Aorta (tissue), 5 donors: ENCODE measurements at regions not wholly inside any gene's neighbourhood (a gene's known extent, or its start where the extent isn't known, plus 50 kb on each side); places are given as distances from the start of the nearest gene placed in this dataset.
"Not testable (repeated sequence)": the region's sequence is repeated elsewhere in the genome, so short reads cannot be mapped to it uniquely, and the experiment has no call there.

Source experiments
- ATAC-seq: fragments of 200-7000 bp; cut with Tn5 transposase; one replicate; pipeline ENCODE4 v1.9.1; 2022; ENCODE audit warnings: moderate library complexity; ENCODE audit not compliant: low FRiP score
- DNase-seq, 2 donors: peaks; one replicate each; pipeline ENCODE4 v3.0.0-alpha.2; 2020
- H3K27ac ChIP-seq, 2 donors: one replicate each; pipeline ENCODE4 v1.5.1; 2013; ENCODE audit warnings: low read length in 2 of 2, mild to moderate bottlenecking in 2 of 2, moderate library complexity in 2 of 2, control low read depth in 1 of 2, inconsistent platforms in 1 of 2, low read depth in 1 of 2
- H3K27me3 ChIP-seq, 2 donors: one replicate each; pipeline ENCODE4 v1.6.1; 2013; ENCODE audit warnings: control low read depth in 1 of 2, low read length in 1 of 2, mild to moderate bottlenecking in 1 of 2, moderate library complexity in 1 of 2; ENCODE audit not compliant: insufficient read depth in 2 of 2, control insufficient read depth in 1 of 2
- H3K36me3 ChIP-seq, 2 donors: one replicate each; pipeline ENCODE4 v1.6.1; 2013; ENCODE audit warnings: control low read depth in 1 of 2, low read length in 1 of 2, mild to moderate bottlenecking in 1 of 2; ENCODE audit not compliant: insufficient read depth in 2 of 2, control insufficient read depth in 1 of 2
- H3K4me1 ChIP-seq, 2 donors: one replicate each; pipeline ENCODE4 v1.6.1; 2013; ENCODE audit warnings: low read length in 2 of 2, control low read depth in 1 of 2, mild to moderate bottlenecking in 1 of 2, moderate library complexity in 1 of 2; ENCODE audit not compliant: insufficient read depth in 2 of 2, control insufficient read depth in 1 of 2
- H3K4me3 ChIP-seq, 2 donors: one replicate each; pipeline ENCODE4 v1.5.1; 2013; ENCODE audit warnings: low read length in 2 of 2, control low read depth in 1 of 2, mild to moderate bottlenecking in 1 of 2
- H3K9me3 ChIP-seq: one replicate; pipeline ENCODE4 v1.6.1; 2013; ENCODE audit warnings: mild to moderate bottlenecking, low read length; ENCODE audit not compliant: control insufficient read depth
- WGBS, 2 donors: extraction: QIAGEN DNeasy Blood & Tissue Kit; methylation state at CpG; one replicate each; pipeline ENCODE4 v1.1.7; 2013; 5-methylcytosine and 5-hydroxymethylcytosine counted together
- intact Hi-C, 2 donors: fragments of 100-400 bp; cut with DNase I; formaldehyde crosslinking; loops; one replicate each; pipeline versions ENCODE4 v1.14.2 to v1.15.0; 2022
- donor health status: healthy with polysubstance abuse.
- donor health status: Bipolar disorder and iron deficiency.
- donor health status: DM: no; HTN: no; CAD: no.
- donor health status: DM: no; HTN: no; CAD: no.
- donor health status: DM: yes; HTN: yes; CAD: no.

- Histone ChIP-seq H3K27ac (no peak overlapping the region), H3K36me3 (no peaks in the 10 kb centered on the region), H3K27me3 (no peaks in the 10 kb centered on the region), H3K4me3 (no peak overlapping the region), H3K4me1 (no peaks in the 10 kb centered on the region), H3K9me3 (no peaks in the 10 kb centered on the region)
- no peak for DNase-seq
- ATAC-seq: no peak
- intact Hi-C loops: loop anchor here in 1 of 2 donors (10.0 kb wide), 1 partner anchor 53 kb away; no protein-coding TSS in a partner anchor
- 84 to 89% methylated on average over 4 of the region's 4 CpGs for WGBS, 2 donors
Measured at GRCh38 chr3:168951368-168951767, 712.1 kb downstream of the MECOM start.

DNA sequence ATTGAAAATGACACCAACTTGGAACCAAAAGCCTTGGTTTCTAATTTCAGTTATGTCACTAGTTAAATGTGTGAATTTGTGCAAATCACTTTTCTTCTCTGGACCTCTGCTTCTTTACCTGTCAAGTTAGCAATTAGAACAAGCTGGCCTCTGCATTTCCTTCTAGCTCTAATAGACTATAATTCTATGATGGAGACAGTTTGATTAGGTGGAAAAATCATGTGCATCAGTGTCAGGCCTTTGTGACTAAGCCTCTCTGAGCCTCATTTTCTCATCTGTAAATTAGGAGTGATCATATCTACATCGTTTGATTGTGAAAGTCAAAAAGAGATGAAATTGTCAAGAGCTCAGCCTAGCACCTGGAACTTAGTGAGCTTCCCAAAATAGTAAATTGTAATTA lies 712.9 kb downstream of the MECOM start:
- Histone ChIP-seq H3K4me3 (no peak overlapping the region), H3K27me3 (no peaks in the 10 kb centered on the region), H3K4me1 (no peaks in the 10 kb centered on the region), H3K36me3 (no peaks in the 10 kb centered on the region), H3K27ac (no peak overlapping the region), H3K9me3 (no peaks in the 10 kb centered on the region)
- WGBS, 2 donors: 67 to 73% methylated on average over 1 of the region's 1 CpG
- no peak for DNase-seq
- no peak for ATAC-seq
- intact Hi-C loops: loop anchor here in 1 of 2 donors (10.0 kb wide), 1 partner anchor 54 kb away; no protein-coding TSS in a partner anchor

DNA sequence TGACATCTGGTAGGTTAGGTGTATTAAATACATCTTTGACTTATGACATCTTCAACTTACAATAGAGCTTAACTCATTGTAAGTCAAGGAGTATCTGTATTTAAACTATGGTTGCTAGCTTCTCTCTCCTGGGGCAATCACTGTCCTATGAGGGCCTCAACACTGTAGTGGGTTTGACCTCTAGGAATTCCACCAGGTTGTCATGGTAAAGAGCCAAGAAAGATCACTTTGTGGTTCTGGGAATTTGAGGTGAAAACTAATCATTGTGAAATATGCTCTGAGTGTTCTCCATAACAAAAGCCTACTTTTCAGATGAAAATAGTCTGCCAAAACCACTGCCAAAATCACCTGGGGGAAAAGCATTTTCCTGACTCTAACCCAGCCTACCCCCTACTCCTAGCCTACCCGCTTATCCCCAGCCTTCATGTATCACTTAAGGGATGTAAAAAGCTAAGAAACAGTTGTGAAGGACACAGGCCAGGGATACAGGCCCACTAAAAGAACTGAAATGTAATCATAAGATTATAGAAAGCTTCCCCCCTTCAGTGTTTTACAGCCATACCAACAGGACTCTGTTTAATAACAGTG lies 723.8 kb downstream of the MECOM start:
- intact Hi-C loops: no loop called here
- WGBS, 2 donors: 65 to 79% methylated on average over 1 of the region's 1 CpG

GRCh38 chr3:168933614-168934013 lies 729.9 kb downstream of the MECOM start:
- H3K27ac ChIP-seq: no peak overlapping the region
- H3K36me3 ChIP-seq: no peaks in the 10 kb centered on the region
- 86 to 89% methylated on average over 5 of the region's 5 CpGs for WGBS, 2 donors
- no peak for DNase-seq
- H3K4me1 ChIP-seq: no peaks in the 10 kb centered on the region
- H3K9me3 ChIP-seq: no peaks in the 10 kb centered on the region
- no peak for ATAC-seq
- H3K27me3 ChIP-seq: no peaks in the 10 kb centered on the region
- intact Hi-C loops: no loop called here
- no peak overlapping the region for H3K4me3 ChIP-seq

More for the DNA sequence above, 723.8 kb downstream of the MECOM start:
- Histone ChIP-seq H3K4me1 (no peaks in the 10 kb centered on the region), H3K36me3 (no peaks in the 10 kb centered on the region), H3K27ac (no peak overlapping the region), H3K9me3 (no peaks in the 10 kb centered on the region), H3K27me3 (no peaks in the 10 kb centered on the region), H3K4me3 (no peak overlapping the region)
- no peak for DNase-seq
- no peak for ATAC-seq

DNA sequence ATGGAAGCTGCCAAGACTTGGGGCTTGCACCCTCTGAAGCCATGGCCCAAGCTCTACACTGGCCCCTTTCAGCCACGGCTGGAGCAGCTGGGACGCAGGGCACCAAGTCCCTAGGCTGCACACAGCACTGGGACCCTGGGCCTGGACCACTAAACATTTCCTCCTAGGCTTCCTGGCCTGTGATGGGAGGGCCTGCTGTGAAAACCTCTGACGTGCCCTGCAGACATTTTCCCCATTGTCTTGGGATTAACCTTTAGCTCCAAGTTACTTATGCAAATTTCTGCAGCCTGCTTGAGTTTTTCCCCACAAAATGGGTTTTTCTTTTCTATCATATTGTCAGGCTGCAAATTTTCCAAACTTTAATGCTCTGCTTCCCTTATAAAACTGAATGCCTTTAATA lies 733.5 kb downstream of the MECOM start:
- intact Hi-C loops, DNase-seq: not testable (repeated sequence)

GRCh38 chr3:168926426-168926825 lies 737.1 kb downstream of the MECOM start:
- H3K9me3 ChIP-seq: no peaks in the 10 kb centered on the region
- DNase-seq: no peak
- H3K4me3 ChIP-seq: no peak overlapping the region
- H3K4me1 ChIP-seq: no peaks in the 10 kb centered on the region
- H3K36me3 ChIP-seq: no peaks in the 10 kb centered on the region
- H3K27me3 ChIP-seq: no peaks in the 10 kb centered on the region
- no peak for ATAC-seq
- H3K27ac ChIP-seq: no peak overlapping the region
- intact Hi-C loops: no loop called here
- WGBS, 2 donors: 62 to 68% methylated on average over 1 of the region's 1 CpG

More for the DNA sequence above, 733.5 kb downstream of the MECOM start:
- H3K4me1 ChIP-seq, ATAC-seq, H3K27me3 ChIP-seq, H3K36me3 ChIP-seq, H3K9me3 ChIP-seq, H3K27ac ChIP-seq, H3K4me3 ChIP-seq: not testable (repeated sequence)
- 71 to 94% methylated on average over 3 of the region's 3 CpGs for WGBS, 2 donors

DNA sequence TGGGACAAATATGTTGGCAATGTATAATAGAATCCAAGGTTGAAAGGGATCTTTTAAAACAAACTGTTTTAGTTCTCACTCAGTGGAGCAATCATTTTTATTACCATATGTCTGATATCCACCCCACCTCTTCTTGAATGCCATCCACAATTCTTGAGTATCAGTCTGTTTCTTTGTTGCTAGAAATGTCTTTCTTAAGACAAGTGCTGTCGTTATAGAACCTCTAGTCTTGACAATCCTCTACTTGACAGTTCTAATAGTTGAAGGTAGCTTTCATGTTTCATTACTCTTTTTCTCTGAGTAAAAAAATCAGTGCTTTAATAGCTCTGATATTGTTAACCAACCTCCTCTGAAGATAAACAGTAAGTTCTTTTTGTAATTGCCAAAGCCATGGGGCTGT lies 737.9 kb downstream of the MECOM start:
- H3K4me3 ChIP-seq: no peak overlapping the region
- 93 to 95% methylated on average over 1 of the region's 1 CpG for whole genome bisulfite sequencing, 2 donors
- no peaks in the 10 kb centered on the region for H3K27me3 ChIP-seq
- DNase-seq: no peak
- H3K27ac ChIP-seq: no peak overlapping the region
- ATAC-seq: no peak
- intact Hi-C loops: no loop called here
- no peaks in the 10 kb centered on the region for H3K4me1 ChIP-seq
- no peaks in the 10 kb centered on the region for H3K9me3 ChIP-seq
- H3K36me3 ChIP-seq: no peaks in the 10 kb centered on the region

DNA sequence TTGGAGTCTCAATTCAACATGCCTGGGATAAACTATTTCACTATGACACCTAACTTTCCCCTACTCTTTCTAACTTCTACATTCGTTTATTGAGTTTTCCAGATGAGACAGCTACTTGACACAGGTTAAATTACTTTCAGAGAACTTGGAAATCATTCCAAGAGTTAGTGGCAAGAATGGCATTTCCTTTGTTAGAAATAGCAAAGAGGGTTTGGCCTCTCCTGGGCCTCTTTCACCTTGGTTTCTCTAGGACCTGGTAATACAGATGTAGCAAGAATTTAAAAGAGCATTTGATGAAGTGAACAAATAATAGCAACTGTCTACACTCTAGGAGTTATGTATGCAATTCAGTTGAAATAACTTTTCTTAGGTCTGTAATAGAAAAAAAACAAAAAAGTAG lies 748.9 kb downstream of the MECOM start:
- Histone ChIP-seq H3K27me3 (no peaks in the 10 kb centered on the region), H3K9me3 (no peaks in the 10 kb centered on the region), H3K4me3 (no peak overlapping the region), H3K27ac (no peak overlapping the region), H3K36me3 (no peaks in the 10 kb centered on the region), H3K4me1 (no peaks in the 10 kb centered on the region)
- no peak for ATAC-seq
- 42 to 47% methylated on average over 1 of the region's 1 CpG for WGBS, 2 donors
- intact Hi-C loops: no loop called here
- DNase-seq: no peak

DNA sequence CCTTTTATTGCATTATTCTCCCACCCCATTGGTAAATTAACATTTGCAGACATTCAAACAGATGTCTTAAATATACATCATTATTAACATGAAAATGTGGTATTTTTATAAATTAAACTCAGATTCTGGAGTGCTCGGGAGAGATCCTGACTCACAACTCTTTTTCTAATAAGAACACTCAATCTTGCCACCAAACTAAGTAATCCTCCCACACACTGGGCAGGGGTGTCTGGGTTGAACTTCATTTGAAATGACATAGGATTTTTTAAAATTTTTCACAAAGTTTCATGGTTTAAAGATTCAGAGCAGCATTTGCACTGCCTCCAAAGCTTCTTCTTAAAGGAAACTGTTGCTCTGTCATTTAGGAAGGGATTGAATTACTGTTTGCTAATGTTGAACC lies 754.3 kb downstream of the MECOM start:
- no peak for DNase-seq
- Histone ChIP-seq H3K4me1 (no peaks in the 10 kb centered on the region), H3K4me3 (no peak overlapping the region), H3K27me3 (no peaks in the 10 kb centered on the region), H3K9me3 (no peaks in the 10 kb centered on the region), H3K27ac (no peak overlapping the region), H3K36me3 (no peaks in the 10 kb centered on the region)
- ATAC-seq: no peak
- 48 to 59% methylated on average over 1 of the region's 1 CpG for WGBS, 2 donors
- intact Hi-C loops: no loop called here
